CD4-positive, alpha-beta T cell treated with Interleukin-10 for 1 hour (primary cell): ENCODE measurements at regions not wholly inside any gene's neighbourhood (a gene's known extent, or its start where the extent isn't known, plus 50 kb on each side); places are given as distances from the start of the nearest gene placed in this dataset.
"Not testable (repeated sequence)": the region's sequence is repeated elsewhere in the genome, so short reads cannot be mapped to it uniquely, and the experiment has no call there.

Experiments
- DNase-seq: peaks from one replicate; pipeline ENCODE4 v3.0.0-alpha.2; 2020

GRCh38 chrX:122224137-122224536 lies 959.9 kb upstream of the GRIA3 start:
- DNase-seq, result not testable (repeated sequence)

GRCh38 chrX:122238801-122239200 lies 945.3 kb upstream of the GRIA3 start:
- DNase-seq, result no peak

- no peak for DNase-seq
Observed at GRCh38 chrX:122241959-122242358, 942.1 kb upstream of the GRIA3 start.

- no peak for DNase-seq
Observed at GRCh38 chrX:122244080-122244479, 940.0 kb upstream of the GRIA3 start.

GRCh38 chrX:122245175-122245574 lies 938.9 kb upstream of the GRIA3 start:
- no peak for DNase-seq

- no peak for DNase-seq
Observed at GRCh38 chrX:122245943-122246342, 938.1 kb upstream of the GRIA3 start.

- no peak for DNase-seq
Observed at GRCh38 chrX:122246937-122247336, 937.1 kb upstream of the GRIA3 start.

- no peak for DNase-seq
Observed at GRCh38 chrX:122248681-122249080, 935.4 kb upstream of the GRIA3 start.

- no peak for DNase-seq
Observed at GRCh38 chrX:122252454-122252853, 931.6 kb upstream of the GRIA3 start.

GRCh38 chrX:122268353-122268752 lies 915.7 kb upstream of the GRIA3 start:
- DNase-seq, result no peak

GRCh38 chrX:122269243-122269781 lies 914.8 kb upstream of the GRIA3 start:
- DNase-seq, result no peak

- no peak for DNase-seq
Observed at GRCh38 chrX:122270809-122271494, 913.1 kb upstream of the GRIA3 start.

GRCh38 chrX:122272011-122272410 lies 912.1 kb upstream of the GRIA3 start:
- DNase-seq, result no peak

GRCh38 chrX:122279746-122280145 lies 904.3 kb upstream of the GRIA3 start:
- DNase-seq, result no peak

GRCh38 chrX:122299822-122300221 lies 884.3 kb upstream of the GRIA3 start:
- not testable (repeated sequence) for DNase-seq

GRCh38 chrX:122301491-122301890 lies 882.6 kb upstream of the GRIA3 start:
- DNase-seq, result no peak

- DNase-seq, result no peak
Observed at GRCh38 chrX:122303761-122304160, 880.3 kb upstream of the GRIA3 start.

GRCh38 chrX:122344816-122345215 lies 839.3 kb upstream of the GRIA3 start:
- DNase-seq, result no peak

- no peak for DNase-seq
Observed at GRCh38 chrX:122363112-122363795, 820.8 kb upstream of the GRIA3 start.

GRCh38 chrX:122375533-122375932 lies 808.5 kb upstream of the GRIA3 start:
- not testable (repeated sequence) for DNase-seq

GRCh38 chrX:122389005-122389404 lies 795.1 kb upstream of the GRIA3 start:
- DNase-seq, result no peak

- no peak for DNase-seq
Observed at GRCh38 chrX:122418758-122419157, 765.3 kb upstream of the GRIA3 start.

GRCh38 chrX:122421434-122422121 lies 762.5 kb upstream of the GRIA3 start:
- DNase-seq, result no peak

GRCh38 chrX:122422547-122422946 lies 761.5 kb upstream of the GRIA3 start:
- DNase-seq, result no peak
